Kidney capillary endothelial cell (primary cell): ENCODE measurements at regions not wholly inside any gene's neighbourhood (a gene's known extent, or its start where the extent isn't known, plus 50 kb on each side); places are given as distances from the start of the nearest gene placed in this dataset.

Source experiments
- DNase-seq: peaks from one replicate; pipeline ENCODE4 v3.0.0-alpha.2; 2018; ENCODE audit warnings: low spot score

DNA sequence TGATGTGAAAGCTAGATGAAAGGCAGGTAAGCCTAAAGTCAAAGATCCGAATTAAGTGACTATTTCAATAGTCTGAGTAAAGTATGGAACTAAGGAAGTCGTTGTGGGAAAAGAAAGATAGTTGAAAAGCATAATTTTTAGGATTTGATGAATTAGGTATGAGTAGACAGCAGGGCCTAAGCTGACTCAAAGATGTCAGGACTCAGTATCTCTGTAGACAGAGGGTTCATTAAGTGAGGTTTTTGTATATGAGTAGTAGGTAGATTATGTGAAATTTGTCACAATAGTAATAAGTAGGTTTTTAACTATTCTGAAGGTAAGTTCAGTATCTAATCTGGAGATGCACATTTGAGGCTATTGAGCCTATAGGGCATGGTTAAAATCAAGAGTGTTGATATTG is 196.4 kb downstream of the RASSF9 start:
- DNase-seq: no peak

GRCh38 chr12:85641796-85642195 is 194.4 kb downstream of the RASSF9 start:
- DNase-seq: no peak

- no peak for DNase-seq
Observed at GRCh38 chr12:85642288-85642687, 193.9 kb downstream of the RASSF9 start.

DNA sequence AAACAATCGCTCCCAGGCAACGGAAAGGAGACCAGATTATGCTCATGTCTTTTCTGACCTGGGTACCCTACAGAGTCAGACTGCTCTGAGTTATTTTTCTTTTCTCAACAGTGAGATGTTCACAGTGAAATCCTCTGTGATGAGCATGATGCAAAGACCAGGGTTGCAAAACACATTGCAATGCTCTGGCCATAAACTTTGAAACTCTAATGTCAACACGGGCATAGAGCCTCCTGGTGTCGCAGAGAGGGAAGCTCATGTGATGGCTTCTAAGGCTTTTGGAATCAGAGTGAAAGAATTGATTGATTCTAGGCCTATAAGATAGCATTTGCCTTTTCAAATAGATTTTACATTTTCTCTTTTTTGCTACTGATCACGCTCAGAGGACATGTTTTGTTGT is 193.4 kb downstream of the RASSF9 start:
- no peak for DNase-seq

- DNase-seq: no peak
Observed at GRCh38 chr12:85644508-85644907, 191.7 kb downstream of the RASSF9 start.

DNA sequence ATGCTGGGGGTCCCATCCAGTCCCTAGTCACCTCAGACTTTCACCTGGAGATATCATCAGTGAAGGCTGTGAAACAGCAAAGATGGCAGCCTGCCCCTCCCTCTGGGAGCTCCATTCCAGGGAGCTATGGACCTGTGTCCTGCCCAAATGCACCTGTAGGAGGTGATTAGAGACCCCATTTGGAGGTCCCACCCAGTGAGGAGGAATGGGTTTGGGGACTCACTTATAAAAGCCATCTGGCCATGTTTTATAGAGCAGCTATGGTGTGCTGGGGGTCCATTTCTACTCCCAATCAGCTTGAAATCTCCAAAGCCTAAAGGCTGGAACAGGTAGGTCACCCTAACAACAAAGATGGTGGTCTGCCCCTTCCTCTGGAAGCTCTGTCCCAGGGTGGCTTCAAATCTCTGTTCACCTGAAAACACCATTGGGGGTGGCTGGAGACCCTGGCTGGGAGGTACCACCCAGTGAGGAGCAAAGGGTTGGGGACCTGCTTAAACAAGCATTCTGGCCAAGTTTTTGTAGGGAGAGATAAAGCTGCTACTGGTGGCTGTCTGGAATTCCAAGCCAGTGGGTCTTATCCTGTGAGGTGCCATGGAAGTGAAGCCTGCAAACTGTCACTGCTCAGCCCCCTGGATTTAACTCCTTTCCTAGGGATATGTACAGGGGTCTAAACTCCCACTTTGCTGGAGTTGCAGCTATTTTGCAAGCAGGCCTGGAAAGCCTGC is 182.3 kb downstream of the RASSF9 start:
- DNase-seq: no peak

DNA sequence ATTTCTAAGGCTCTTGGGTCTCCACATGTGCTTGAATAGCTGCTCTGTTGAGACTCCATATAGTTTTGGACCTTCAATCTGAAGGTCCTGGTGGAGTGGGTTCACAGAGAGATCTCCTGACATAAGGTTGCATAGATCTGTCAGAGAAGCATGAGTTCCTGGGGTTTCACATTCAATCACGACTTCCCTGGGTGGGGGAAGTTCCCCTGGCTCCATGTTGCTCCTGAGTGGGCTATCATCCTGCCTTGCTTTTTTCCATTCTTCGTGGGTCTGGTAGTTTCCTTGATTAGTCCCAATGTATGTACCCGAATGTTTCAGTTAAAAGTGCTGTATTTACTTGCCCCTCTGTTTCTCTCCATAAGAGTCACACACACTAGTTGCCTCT is 181.8 kb downstream of the RASSF9 start:
- DNase-seq: no peak

DNA sequence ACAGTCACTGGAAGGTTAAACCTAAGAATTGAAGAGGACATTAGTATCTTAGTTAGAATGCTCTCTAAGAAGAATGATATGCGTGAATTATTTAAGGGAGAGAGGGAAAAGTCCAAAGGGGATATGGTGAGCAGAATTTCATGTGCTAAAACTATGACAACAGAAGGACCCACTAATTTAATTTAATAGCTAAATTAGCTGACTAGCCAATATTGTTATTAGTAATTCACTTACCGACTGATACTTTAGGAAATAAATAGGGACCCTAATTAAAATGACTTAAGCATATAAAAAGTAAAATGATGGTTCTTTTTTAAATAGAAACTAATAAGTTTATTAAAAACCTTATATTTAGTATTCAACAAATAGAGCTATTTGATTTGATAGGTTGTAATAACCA is 179.6 kb downstream of the RASSF9 start:
- DNase-seq: no peak

DNA sequence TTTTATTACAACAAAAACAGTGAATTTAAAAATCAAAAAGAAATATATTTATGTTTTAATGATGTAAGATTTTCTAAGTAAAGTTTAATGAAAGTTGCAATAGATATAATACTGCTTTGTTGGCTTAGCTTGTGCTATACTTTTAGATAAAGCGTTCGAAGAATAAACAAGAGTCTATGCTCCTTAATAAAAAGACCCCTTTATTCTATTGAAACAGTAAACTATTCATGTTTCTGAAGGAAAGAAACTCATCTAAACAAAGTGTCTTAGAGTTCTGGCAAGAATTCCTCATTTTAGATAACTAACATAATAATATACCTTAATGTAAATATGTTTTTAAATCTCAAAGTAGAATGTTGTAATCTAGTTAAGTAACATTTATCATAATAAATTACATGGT is 179.0 kb downstream of the RASSF9 start:
- DNase-seq: no peak

DNA sequence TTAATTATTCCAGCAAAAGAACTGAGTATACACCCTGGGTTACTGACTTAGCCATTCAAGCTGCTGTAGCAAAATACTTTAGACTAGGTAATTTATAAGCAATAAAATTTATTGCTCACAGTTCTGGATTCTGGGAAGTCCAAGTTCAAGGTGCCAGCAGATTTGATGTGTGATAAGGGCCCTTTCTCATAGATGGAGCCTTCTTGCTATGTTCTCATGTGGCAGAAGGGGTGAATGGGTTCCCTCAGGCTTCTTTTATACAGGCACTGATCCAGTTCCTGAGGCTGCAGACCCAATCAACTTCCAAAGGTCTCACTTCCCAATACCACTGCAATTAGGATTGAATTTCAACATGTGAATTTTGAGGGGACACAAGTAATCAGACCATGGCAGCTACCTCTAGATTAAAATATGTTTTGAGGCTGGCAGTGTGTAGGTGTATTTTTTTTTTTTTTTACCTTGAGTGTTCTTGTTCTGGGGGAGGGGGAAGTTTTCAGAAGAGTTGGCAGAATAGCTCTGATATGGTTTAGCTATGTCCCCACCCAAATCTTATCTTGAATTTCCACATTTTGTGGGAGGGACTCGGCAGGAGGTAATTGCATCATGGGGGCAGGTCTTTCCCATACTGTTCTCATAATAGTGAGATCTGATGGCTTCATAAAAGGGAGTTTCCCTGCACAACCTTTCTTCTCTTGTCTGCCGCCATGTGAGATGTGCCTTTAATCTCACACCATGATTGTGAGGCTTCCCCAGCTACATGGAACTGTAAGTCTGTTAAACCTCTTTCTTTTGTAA is 178.2 kb downstream of the RASSF9 start:
- DNase-seq: no peak

DNA sequence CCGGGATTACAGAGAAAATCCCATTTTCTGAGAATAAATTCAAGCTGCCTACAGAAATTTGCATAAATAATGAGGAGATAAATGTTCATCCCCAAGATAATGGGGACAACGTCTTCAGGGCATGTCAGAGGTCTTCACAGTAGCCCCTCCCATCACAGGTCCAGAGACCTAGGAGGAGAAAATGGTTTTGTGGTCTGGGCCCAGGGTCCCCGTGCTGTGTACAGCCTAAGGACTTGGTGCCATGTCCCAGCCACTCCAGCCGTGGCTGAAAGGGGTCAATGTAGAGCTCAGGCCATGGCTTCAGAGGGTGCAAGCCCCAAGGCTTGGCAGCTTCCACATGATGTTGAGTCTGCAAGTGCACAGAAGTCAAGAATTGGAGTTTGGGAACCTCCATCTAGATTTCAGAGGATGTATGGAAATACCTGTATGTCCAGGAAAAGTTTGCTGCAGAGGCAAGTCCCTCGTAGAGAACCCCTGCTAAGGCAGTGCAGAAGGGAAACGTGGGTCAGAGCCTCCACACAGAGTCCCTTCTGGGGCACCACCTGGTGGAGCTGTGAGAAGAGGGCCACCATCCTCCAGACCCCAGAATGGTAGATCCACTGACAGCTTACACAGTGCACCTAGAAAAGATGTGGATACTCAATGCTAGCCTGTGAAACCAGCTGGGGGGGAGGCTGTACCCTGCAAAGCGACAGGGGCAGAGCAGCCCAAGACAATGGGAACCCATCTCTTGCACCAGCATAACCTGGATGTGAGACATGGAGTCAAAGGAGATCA is 176.3 kb downstream of the RASSF9 start:
- DNase-seq: no peak

- DNase-seq: no peak
Observed at GRCh38 chr12:85661461-85662206, 174.6 kb downstream of the RASSF9 start.

DNA sequence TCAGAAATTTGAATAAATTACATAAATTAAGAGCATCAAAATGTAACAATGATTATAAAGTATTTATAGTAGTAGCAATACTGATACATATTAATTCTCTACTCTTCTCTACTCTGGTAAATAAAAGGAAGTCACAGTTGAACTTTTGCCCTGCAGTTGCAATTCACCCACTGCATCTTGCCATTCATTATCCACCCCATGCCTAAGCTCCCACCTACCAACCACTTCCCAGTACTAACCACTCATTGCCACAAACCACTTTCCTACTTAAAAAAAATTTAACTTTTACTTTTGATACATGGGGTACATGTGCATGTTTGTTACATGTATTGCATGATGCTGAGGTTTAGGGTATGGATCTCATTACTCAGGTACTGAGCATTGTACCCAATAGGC is 174.0 kb downstream of the RASSF9 start:
- no peak for DNase-seq

DNA sequence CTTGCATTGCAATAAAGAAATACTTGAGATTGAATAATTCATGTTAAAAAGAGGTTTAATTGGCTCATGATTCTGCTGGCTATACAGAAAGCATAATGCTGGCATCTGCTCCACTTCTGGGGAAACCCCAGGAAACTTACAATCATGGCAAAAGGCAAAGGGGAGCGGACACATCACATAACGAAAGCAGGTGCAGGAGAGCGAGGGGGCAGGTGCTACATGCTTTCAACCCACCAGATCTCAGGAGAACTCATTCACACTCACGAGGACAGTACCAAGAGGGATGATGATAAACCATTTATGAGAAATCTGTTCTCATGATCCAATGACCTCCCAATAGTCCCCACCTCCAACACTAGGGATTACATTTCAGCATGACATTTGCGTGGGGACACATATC is 172.6 kb downstream of the RASSF9 start:
- DNase-seq: no peak

DNA sequence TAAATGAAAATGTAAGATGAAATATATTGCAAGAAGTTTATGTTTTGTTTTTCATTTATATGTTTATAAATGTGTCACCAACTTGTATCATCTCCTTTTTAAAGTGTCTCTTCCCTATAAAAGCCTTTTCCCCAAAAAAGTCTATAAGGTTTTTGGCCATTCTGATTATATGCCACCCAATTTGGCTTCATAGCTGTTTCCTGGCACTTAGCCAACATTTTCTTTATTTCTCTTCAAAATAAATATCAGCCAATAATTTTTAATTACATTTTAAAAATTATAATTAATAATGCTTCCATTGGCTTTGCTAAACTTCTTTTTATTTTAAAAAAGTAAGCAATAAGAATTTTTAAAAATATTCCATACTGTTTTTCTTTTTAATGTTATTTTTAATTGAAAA is 171.8 kb downstream of the RASSF9 start:
- DNase-seq: no peak

- DNase-seq: no peak
Observed at GRCh38 chr12:85669911-85670310, 166.3 kb downstream of the RASSF9 start.

GRCh38 chr12:85672436-85672835 is 163.8 kb downstream of the RASSF9 start:
- DNase-seq: no peak

- DNase-seq: no peak
Observed at GRCh38 chr12:85673921-85674420, 162.2 kb downstream of the RASSF9 start.

DNA sequence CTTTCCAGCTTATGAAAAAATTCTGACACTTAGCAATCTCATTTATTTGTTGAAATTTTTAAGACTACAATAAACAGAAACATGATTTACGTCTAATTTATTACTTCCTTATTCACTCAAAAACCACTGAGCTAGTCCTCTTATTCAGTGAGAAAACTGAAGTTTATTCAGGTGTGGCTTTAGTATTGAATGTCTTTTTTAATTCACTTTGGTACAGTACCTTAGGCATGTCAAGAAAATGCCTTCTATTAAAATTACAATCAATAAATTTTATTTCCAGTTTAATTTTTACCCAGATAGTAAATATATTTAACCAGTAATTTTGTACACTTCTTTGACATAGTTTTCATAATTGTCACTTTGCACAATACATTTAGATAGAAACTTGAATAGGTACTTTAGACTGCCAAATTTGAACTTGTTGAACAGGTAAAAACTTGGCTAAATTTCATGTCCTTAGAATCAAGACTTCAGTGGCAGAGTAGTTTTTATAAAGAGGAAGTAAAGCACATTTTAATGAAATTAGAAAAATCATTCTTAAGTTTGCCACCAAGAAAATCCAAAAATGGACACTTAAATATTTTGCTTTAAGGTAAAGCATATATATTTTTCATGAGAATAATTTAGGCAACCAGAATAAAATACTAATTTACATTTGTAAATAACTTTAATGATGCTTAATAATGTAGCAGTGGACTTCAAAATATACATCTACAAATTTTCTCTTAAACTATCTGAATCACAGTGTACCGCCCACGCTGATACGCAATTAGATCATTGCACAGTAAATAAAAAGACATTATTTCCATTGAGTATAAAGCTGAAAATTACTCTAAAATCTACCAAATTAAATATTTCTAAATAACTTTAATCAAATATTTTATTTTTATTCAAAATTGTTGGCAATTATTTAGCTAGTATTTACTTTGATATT is 159.1 kb downstream of the RASSF9 start:
- no peak for DNase-seq

DNA sequence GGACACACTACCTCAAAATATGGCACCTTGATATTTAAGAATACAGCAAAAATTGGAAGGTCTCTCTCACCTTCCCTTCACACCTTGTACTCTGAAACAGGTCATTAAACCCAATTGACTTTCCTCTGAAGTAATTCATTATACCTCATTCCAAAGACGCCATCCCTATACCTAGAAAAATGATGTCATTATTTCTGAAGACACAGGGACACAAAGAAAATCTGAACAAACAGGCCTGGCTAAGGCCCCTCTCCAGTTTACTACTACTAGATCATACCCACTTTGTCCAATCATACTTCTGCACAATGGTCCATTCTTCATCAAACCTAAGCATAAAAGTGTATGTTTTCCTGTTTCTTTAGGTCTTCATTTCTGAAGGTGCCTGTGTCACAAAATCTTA is 156.9 kb downstream of the RASSF9 start:
- DNase-seq: no peak

- no peak for DNase-seq
Observed at GRCh38 chr12:85680881-85681280, 155.3 kb downstream of the RASSF9 start.
